ENCODE measurements at regions not wholly inside any gene's neighbourhood (a gene's known extent, or its start where the extent isn't known, plus 50 kb on each side); places are given as distances from the start of the nearest gene placed in this dataset.

- TF ChIP-seq, protein P1, sequence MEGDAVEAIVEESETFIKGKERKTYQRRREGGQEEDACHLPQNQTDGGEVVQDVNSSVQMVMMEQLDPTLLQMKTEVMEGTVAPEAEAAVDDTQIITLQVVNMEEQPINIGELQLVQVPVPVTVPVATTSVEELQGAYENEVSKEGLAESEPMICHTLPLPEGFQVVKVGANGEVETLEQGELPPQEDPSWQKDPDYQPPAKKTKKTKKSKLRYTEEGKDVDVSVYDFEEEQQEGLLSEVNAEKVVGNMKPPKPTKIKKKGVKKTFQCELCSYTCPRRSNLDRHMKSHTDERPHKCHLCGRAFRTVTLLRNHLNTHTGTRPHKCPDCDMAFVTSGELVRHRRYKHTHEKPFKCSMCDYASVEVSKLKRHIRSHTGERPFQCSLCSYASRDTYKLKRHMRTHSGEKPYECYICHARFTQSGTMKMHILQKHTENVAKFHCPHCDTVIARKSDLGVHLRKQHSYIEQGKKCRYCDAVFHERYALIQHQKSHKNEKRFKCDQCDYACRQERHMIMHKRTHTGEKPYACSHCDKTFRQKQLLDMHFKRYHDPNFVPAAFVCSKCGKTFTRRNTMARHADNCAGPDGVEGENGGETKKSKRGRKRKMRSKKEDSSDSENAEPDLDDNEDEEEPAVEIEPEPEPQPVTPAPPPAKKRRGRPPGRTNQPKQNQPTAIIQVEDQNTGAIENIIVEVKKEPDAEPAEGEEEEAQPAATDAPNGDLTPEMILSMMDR (IDR thresholded peaks at IDR 0.05) = no peak
- TF ChIP-seq POLR2A (IDR thresholded peaks at IDR 0.05) = no peak
Observed at GRCh38 chr20:12698817-12699216, 310.0 kb upstream of the SPTLC3 start.

Measured in upper lobe of left lung (tissue), 4 donors.